C4-2B (cell line): ENCODE measurements at regions not wholly inside any gene's neighbourhood (a gene's known extent, or its start where the extent isn't known, plus 50 kb on each side); places are given as distances from the start of the nearest gene placed in this dataset.

Source experiments
- ZFX ChIP-seq: fragments of 450-650 bp; IDR thresholded peaks from 2 replicates; pipeline ENCODE4 v1.6.1; 2017
- TF ChIP-seq, protein P1 (sequence below): fragments of 450-650 bp; conservative IDR thresholded peaks from 2 replicates; pipeline ENCODE4 v1.5.1; 2017; ENCODE audit warnings: mild to moderate bottlenecking

- TF ChIP-seq, protein P1, sequence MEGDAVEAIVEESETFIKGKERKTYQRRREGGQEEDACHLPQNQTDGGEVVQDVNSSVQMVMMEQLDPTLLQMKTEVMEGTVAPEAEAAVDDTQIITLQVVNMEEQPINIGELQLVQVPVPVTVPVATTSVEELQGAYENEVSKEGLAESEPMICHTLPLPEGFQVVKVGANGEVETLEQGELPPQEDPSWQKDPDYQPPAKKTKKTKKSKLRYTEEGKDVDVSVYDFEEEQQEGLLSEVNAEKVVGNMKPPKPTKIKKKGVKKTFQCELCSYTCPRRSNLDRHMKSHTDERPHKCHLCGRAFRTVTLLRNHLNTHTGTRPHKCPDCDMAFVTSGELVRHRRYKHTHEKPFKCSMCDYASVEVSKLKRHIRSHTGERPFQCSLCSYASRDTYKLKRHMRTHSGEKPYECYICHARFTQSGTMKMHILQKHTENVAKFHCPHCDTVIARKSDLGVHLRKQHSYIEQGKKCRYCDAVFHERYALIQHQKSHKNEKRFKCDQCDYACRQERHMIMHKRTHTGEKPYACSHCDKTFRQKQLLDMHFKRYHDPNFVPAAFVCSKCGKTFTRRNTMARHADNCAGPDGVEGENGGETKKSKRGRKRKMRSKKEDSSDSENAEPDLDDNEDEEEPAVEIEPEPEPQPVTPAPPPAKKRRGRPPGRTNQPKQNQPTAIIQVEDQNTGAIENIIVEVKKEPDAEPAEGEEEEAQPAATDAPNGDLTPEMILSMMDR, result no peak
- no peak for TF ChIP-seq ZFX
These were observed 73.5 kb upstream of the MKLN1 start for GRCh38 chr7:131254211-131254610.
